Retina (tissue), 1 donor: ENCODE measurements at regions not wholly inside any gene's neighbourhood (a gene's known extent, or its start where the extent isn't known, plus 50 kb on each side); places are given as distances from the start of the nearest gene placed in this dataset.
"Not testable (repeated sequence)": the region's sequence is repeated elsewhere in the genome, so short reads cannot be mapped to it uniquely, and the experiment has no call there.

Source experiments
- DNase-seq: peaks from one replicate; pipeline ENCODE4 v3.0.0-alpha.2; 2016

DNA sequence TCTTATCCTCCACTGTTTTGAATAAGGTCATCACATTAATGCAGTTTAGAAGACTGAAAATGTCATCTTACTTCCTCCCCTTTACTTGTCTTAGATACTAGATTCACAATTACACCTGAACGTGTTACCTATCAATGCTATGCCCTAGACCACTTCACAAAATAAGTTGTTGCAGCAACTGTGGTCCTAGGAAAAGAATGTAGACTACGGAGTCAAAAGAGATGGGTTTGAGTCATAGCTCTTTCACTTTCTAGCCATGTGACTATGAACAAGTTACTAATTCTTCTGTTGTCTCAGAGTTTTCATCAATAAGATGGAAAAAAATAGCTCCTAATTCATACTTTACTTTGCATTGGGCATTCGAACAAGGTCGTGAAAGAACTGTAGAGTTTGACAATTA lies 164.3 kb upstream of the PREP start:
- DNase-seq, result no peak

DNA sequence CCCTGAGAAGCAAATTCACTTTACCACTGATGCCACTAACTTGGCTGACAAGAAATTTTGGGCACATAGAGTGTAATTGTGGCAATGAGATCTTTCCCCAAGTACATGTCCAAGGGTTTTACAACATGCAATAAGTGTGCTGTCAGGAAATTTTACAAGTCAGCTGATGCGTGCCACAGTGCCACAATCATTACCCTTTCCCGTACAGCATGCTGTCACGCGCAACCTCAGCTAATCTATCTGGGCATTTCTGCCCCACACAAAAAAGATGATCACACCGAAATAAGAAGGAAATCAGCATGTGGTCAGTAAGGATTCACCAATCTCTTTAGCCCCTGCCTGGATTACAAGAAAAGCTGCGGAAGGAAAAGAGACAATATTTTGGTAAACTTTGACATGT lies 163.6 kb upstream of the PREP start:
- DNase-seq, result no peak

GRCh38 chr6:105564121-105564902 lies 161.4 kb upstream of the PREP start:
- no peak for DNase-seq

GRCh38 chr6:105562027-105562426 lies 159.1 kb upstream of the PREP start:
- no peak for DNase-seq

GRCh38 chr6:105561486-105561885 lies 158.6 kb upstream of the PREP start:
- no peak for DNase-seq

DNA sequence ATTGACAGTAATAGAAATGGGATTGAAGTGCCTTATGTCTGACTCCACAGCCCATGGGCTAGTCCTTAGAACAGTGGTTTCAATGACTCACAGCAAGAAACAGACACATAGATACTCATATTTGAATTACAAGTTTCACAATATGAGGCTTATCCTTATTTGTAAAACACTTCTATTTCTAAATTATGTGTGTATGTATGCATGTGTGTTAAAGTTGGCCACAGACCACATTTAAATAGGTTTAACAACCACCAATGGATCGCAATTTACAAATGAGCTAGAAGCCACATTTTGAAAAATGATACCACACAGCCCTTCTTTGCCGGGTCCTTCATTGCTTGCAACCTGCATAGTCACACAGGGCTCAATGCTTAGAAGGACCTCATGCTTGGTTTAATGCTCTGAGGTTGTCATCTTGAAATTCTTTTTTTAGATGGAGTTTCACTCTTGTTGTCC lies 157.8 kb upstream of the PREP start:
- DNase-seq, result no peak

- DNase-seq, result no peak
These were observed 154.4 kb upstream of the PREP start for GRCh38 chr6:105557291-105557690.

GRCh38 chr6:105553171-105553570 lies 150.3 kb upstream of the PREP start:
- DNase-seq, result no peak

DNA sequence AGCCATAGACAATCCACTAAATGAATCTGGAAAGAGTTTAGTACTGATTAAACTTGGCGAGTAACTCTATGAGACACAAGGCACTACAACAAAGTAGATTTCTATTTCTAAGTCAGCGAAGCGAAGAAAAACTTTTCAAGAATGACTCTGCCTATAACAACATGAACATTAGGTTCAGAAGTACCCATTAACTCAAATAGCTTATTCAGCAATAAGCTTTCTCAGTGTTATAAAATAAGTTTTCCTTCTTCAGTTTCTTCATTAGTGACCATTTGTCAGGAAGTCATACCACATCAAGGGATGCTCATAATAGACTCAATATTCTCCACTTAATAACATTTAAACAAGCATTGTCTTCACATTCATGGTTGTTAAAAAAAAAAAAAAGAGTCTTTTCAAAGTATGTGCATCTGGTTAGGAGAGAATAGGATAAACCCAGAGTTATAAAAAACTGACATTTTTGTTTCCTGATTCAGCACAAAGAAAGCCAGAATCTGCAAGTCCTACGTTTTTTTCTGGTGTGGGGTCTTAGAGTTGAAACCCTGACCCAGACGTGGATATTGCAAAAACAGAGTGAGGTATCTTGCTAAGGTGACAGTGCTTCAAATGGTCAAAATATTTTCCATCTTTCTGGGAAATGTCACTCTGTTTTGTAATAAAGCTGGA lies 148.2 kb upstream of the PREP start:
- no peak for DNase-seq

DNA sequence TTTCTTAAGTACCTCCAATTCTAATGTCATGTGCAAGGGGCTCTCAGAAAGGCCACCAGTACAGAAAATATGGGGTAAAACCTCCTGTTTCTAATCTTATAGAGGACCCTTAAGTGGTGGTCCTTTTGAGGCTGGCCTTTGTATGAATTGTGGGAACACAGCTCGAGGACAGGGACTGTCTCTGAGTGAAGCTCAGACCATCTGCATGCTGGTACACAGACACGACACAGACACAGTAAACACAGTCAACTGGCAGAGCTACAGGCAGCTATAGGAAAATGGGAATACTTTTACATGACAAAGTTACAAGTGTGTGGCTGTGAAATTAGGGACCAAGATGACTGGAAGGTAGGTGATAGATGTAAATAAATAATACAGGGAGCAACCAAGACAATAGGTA lies 143.9 kb upstream of the PREP start:
- no peak for DNase-seq

DNA sequence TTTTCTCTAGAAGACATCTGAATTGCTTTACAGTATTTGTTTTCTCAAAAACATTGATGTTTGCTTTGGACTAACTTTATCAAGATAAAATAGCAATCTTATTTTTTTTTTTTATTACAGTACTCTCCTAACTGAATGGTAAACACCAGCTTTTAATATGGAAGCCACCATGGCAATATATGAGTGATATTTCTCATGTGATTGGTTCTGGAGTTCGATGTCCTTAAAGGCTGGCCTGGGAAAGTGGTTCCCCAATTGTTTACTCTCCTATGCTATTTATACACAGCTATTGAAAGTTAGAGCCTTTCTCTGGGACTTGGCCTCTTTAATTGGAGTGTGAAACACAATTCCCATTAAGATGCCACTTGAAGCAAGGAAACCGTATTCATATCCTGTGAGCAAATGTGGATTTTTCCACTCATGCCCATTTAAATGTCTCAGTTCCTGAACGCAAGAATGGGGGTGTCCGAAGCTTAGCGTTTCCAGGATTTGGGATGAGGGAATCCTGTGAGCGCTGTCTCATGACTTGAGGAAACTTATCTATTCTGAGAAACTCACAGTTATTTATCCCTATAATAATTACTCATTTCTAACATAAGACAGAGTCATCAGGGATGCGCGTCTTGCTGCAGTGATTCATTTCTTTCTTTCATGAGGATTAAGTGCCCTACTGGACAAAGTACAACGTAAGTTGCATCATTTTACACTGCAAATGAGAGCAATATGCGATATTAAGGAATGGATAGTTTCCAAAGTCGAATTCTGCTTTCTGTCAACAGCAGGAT lies 143.3 kb upstream of the PREP start:
- DNase-seq, result no peak

GRCh38 chr6:105545228-105545920 lies 142.5 kb upstream of the PREP start:
- no peak for DNase-seq

DNA sequence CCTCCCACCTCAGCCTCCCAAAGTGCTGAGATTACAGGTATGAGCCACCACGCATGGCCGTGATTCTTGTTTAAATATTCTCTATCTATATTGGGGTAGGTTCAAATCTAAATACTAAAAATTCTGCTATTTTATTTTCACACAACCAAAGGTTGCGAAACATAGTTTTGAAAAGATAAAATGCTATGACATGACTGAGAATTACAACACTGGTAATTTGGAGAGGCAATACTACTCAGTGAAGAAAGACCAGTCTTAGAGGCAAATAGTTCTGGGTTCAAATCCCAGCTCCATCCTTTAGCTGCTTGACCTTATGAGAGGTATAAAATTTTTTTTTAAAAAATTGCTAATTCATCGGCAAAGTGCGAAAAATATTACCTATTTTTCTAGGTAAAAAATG lies 137.0 kb upstream of the PREP start:
- DNase-seq, result no peak

DNA sequence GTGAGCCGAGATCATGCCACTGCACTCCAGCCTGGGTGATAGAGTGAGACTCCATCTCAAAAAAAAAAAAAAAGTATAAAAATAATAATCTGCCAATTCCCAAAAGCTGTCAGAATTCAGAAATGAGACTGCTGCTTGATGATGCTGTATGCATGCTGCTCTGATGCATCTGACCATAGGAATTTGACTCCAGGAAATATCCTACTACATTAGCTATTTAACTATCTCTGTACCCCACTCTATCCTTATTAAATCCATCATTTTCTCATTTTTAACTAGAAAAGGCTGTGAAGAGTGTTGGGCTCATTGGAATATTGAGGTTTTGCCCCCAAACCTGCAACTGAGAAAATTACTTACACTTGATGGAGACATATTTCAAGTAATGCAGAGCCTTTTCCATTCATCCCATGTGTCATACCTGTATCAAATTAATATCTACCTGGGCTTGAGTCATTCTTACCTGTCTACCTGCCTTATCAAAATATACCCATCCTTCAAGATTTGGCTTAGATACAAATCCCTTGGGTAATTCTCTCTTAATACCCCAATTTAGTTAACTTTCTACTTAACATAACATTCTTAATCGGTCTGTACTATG lies 135.2 kb upstream of the PREP start:
- DNase-seq, result no peak

- DNase-seq, result no peak
These were observed 134.1 kb upstream of the PREP start for GRCh38 chr6:105536961-105537360.

GRCh38 chr6:105533301-105533700 lies 130.4 kb upstream of the PREP start:
- no peak for DNase-seq

DNA sequence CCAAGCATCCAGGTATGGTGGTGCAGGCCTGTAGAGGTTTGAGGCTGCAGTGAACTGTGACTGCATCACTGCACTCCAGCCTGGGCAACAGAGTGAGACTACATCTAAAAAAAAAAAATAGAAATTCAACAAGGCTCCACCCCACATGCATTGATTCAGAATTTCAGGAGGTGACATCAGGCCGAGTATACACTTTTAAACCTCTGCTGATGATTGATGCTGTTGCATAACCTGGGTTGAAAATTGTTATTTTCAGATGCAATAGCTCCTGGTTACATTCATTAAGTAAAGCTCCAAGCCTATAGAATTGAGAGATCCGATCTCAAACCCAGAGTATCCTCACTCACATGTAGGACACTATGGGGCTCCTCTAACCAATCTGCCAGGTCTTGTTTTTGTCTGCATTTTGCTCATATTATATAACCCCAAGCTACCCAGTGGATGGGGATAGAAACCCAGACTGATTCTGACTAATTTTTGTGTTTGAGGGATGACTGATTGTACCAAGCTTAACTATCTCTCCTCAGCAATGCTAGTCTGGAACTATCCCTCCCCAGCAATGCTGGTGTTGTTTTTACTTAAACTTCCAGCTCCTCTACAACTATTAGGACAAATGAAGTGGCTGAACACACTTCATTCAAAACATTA lies 123.5 kb upstream of the PREP start:
- DNase-seq, result no peak

- no peak for DNase-seq
These were observed 119.9 kb upstream of the PREP start for GRCh38 chr6:105522626-105523322.

DNA sequence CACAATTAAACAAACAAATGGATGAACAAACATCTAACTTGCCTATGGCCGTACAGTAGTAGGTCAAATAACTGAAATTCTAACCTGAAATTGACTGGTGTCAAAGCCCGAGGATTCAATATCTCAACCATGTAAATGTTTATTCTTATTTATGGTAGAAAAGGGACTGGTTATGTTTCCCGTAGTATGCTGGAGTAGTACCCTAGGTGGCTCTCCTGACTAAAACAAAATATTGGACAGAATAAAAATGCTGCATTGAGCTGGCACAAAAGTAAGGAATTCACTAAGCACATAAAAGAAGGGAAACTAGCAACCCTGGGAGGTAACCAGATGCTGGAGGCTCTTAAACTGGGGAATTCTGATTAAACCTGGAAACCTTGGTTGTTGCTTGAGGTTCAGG lies 117.1 kb upstream of the PREP start:
- no peak for DNase-seq

DNA sequence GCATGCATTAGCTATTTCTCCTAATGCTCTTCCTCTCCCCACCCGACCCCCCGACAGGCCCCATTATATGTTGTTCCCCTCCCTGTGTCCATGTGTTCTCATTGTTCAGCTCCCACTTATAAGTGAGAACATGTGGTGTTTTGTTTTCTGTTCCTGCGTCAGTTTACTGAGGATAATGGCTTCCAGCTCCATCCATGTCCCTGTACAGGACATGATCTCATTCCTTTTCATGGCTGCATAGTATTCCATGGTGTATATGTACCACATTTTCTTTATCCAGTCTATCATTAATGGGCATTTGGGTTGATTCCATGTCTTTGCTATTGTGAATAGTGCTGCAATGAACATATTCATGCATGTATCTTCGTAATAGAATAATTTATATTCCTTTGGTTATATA lies 116.1 kb upstream of the PREP start:
- DNase-seq, result not testable (repeated sequence)

DNA sequence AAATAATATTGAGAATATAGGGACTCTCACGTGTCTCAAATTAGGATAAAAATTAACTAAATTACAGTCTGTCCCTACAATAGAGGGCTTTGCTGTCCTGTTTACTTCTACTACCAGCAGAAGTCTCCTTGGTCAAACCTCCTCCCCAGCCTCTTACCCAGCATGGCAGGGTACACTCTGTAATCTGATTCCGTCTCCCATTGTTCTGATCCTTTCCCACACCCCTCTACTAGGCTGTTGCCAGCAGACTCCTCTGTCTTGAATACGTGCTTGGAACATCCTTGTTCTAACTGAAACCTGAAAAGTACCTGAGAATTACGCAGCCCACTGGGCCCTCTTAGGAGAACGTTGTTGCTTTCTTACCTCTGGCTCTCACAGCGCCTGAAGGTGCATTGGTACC lies 112.2 kb upstream of the PREP start:
- no peak for DNase-seq

DNA sequence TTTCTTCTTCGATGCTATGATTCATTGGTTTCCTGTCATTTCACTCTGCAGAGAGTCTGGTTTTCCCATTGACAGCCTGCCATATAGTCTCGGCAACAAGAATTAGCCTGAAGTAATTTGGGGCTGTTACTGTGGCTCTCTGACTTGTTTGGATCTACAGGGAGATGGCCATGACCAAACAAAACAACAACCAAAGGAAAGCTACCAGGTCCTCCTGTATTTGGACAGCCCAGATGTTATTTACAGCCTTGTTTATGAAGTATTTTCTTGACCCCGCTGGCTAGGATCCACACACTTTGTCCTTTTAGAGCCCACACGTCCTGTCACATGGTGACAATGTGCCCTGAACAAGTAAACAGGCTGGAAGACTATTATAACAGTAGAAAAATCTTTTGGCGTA lies 111.4 kb upstream of the PREP start:
- DNase-seq, result no peak
